ENCODE measurements at regions not wholly inside any gene's neighbourhood (a gene's known extent, or its start where the extent isn't known, plus 50 kb on each side); places are given as distances from the start of the nearest gene placed in this dataset.

- no peak for TF ChIP-seq USF2 (IDR thresholded peaks at IDR 0.05; ENCODE audit: low read length)
- TF ChIP-seq RBBP5 (IDR thresholded peaks at IDR 0.05; ENCODE audit: borderline replicate concordance, low read depth, low read length) = no peak
Observed at GRCh38 chr7:106179256-106179655, 67.1 kb upstream of the SYPL1 start (continued).

Data from H1 (cell line).